ENCODE measurements at regions not wholly inside any gene's neighbourhood (a gene's known extent, or its start where the extent isn't known, plus 50 kb on each side); places are given as distances from the start of the nearest gene placed in this dataset.
"Not testable (repeated sequence)": the region's sequence is repeated elsewhere in the genome, so short reads cannot be mapped to it uniquely, and the experiment has no call there.

DNA sequence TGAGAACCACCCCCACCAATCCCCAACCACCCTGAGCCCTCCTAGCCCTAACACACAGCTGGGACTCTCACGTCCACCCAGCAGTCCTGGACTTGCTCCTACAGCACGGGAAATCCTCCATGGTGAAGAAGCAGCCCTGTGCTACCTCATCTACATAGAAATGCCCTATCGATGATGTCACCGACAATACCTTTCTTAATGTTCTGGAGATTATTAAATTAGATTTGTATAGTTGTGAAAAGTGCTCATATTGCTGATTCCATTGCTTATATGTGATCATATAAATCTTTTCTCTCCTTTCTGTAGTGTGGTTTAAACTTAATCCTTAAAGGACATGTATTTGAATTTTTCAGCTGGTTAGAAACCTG lies 97.1 kb downstream of the PPIAL4G start:
- TF ChIP-seq, protein P1, sequence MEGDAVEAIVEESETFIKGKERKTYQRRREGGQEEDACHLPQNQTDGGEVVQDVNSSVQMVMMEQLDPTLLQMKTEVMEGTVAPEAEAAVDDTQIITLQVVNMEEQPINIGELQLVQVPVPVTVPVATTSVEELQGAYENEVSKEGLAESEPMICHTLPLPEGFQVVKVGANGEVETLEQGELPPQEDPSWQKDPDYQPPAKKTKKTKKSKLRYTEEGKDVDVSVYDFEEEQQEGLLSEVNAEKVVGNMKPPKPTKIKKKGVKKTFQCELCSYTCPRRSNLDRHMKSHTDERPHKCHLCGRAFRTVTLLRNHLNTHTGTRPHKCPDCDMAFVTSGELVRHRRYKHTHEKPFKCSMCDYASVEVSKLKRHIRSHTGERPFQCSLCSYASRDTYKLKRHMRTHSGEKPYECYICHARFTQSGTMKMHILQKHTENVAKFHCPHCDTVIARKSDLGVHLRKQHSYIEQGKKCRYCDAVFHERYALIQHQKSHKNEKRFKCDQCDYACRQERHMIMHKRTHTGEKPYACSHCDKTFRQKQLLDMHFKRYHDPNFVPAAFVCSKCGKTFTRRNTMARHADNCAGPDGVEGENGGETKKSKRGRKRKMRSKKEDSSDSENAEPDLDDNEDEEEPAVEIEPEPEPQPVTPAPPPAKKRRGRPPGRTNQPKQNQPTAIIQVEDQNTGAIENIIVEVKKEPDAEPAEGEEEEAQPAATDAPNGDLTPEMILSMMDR (IDR thresholded peaks at IDR 0.05; ENCODE audit: poor library complexity): not testable (repeated sequence)
- not testable (repeated sequence) for TF ChIP-seq EZH2 (IDR thresholded peaks at IDR 0.05; ENCODE audit: borderline replicate concordance); EZH2phosphoT487 (IDR thresholded peaks at IDR 0.05; ENCODE audit: low read depth, severe bottlenecking, unreplicated experiment)
